ENCODE measurements at regions not wholly inside any gene's neighbourhood (a gene's known extent, or its start where the extent isn't known, plus 50 kb on each side); places are given as distances from the start of the nearest gene placed in this dataset.
"Not testable (repeated sequence)": the region's sequence is repeated elsewhere in the genome, so short reads cannot be mapped to it uniquely, and the experiment has no call there.

DNA sequence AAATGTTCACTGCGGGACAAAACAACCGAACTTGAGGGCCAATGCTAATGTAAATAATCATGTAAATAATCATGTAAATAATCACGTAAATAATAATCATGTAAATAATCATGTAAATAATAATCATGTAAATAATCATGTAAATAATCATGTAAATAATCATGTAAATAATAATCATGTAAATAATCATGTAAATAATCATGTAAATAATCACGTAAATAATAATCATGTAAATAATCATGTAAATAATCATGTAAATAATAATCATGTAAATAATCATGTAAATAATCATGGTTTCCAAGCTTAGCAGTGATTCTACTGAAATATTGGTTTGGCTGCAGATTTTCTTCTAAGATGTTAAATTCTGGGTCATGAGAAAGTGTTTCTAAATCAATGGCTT is 507.1 kb downstream of the ZNF516 start:
- H3K4me1 ChIP-seq (ENCODE audit: control insufficient read depth, insufficient read depth, low read length); H3K9me3 ChIP-seq (replicated peaks; ENCODE audit: control insufficient read depth, low read depth, low read length); H3K27ac ChIP-seq (ENCODE audit: low read length); H3K4me3 ChIP-seq (ENCODE audit: low read length); H3K36me3 ChIP-seq (ENCODE audit: control insufficient read depth, insufficient read depth, low read length); H3K27me3 ChIP-seq (ENCODE audit: control insufficient read depth, insufficient read depth, low read length); DNase-seq: not testable (repeated sequence)
- WGBS (ENCODE audit: insufficient coverage), result no CpG with 5 or more reads among the region's 4 CpGs

DNA sequence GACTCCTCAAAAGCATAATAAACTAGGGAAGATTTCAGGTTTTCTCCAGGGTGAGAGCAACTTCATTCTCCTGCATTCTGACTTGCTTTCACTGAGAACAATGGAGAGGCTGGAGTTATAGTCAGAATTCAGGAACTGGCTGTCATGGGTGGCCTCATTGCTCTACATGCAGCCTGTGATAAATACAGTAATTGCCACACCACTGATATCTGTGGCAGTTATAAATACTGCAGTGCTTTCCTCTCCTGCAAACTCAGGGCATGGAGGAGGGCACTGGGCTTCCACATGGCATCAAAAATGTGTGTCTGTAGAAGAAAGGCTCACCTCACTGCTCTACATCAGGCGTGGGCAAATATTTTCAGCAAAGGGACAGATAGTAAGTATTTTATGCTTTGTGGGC is 510.2 kb downstream of the ZNF516 start:
- DNase-seq, result no peak

DNA sequence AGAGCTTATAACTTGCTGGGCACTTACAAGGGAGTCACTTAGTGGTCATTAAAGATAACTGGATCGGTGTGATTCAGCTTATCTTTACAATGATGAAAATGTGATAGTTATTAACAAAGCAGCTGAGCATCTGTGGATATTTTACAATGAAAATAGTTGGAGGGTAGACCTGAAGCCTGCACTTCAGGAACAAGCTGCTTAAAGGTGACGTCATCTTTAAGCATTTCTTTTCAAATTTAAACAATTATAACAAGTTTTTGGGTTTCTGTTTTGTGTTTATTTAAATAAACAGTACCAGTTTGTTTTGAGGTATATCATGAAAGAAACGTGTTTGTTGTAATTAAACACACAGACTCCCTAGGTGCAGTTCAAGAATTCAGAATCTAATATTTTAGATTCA is 513.9 kb downstream of the ZNF516 start:
- no peak for DNase-seq
- H3K4me1 ChIP-seq (ENCODE audit: control insufficient read depth, insufficient read depth, low read length), result peaks cover 2% of the 10 kb centered on the region
- H3K27ac ChIP-seq (ENCODE audit: low read length), result no peak overlapping the region
- WGBS (ENCODE audit: insufficient coverage), result no CpG with 5 or more reads among the region's 3 CpGs
- no peaks in the 10 kb centered on the region for H3K27me3 ChIP-seq (ENCODE audit: control insufficient read depth, insufficient read depth, low read length)
- H3K36me3 ChIP-seq (ENCODE audit: control insufficient read depth, insufficient read depth, low read length), result no peaks in the 10 kb centered on the region
- H3K4me3 ChIP-seq (ENCODE audit: low read length), result no peak overlapping the region
- no peaks in the 10 kb centered on the region for H3K9me3 ChIP-seq (replicated peaks; ENCODE audit: control insufficient read depth, low read depth, low read length)

More for the DNA sequence above, 510.2 kb downstream of the ZNF516 start:
- Histone ChIP-seq H3K9me3 (replicated peaks; ENCODE audit: control insufficient read depth, low read depth, low read length) (no peaks in the 10 kb centered on the region), H3K4me3 (ENCODE audit: low read length) (no peak overlapping the region), H3K4me1 (ENCODE audit: control insufficient read depth, insufficient read depth, low read length) (no peaks in the 10 kb centered on the region), H3K27ac (ENCODE audit: low read length) (no peak overlapping the region), H3K27me3 (ENCODE audit: control insufficient read depth, insufficient read depth, low read length) (no peaks in the 10 kb centered on the region), H3K36me3 (ENCODE audit: control insufficient read depth, insufficient read depth, low read length) (no peaks in the 10 kb centered on the region)
- WGBS (ENCODE audit: insufficient coverage), result no CpG with 5 or more reads among the region's 1 CpG

DNA sequence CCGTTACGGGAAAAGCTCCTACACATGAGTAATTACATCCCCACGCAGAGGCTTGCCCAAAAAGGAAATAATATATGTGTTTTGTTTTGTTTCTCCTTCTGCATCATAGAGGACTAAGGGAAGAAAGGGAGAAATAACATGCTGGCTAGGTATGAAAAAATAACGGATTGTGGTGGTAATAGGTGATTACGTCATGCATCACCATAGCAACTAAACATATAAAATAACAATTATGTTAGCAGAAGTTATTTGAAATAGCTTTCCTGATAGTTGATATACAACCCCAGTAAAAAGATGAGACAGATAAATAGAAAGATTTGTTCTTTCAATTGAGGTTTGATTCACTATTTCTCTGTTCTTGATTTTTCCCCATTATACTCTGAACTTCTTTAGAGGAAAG is 518.0 kb downstream of the ZNF516 start:
- Histone ChIP-seq H3K36me3 (ENCODE audit: control insufficient read depth, insufficient read depth, low read length) (no peaks in the 10 kb centered on the region), H3K27ac (ENCODE audit: low read length) (no peak overlapping the region), H3K9me3 (replicated peaks; ENCODE audit: control insufficient read depth, low read depth, low read length) (no peaks in the 10 kb centered on the region), H3K4me3 (ENCODE audit: low read length) (no peak overlapping the region), H3K27me3 (ENCODE audit: control insufficient read depth, insufficient read depth, low read length) (no peaks in the 10 kb centered on the region), H3K4me1 (ENCODE audit: control insufficient read depth, insufficient read depth, low read length) (peaks cover 2% of the 10 kb centered on the region)
- DNase-seq, result peak; percentile 77
- no CpG with 5 or more reads among the region's 5 CpGs for WGBS (ENCODE audit: insufficient coverage)

DNA sequence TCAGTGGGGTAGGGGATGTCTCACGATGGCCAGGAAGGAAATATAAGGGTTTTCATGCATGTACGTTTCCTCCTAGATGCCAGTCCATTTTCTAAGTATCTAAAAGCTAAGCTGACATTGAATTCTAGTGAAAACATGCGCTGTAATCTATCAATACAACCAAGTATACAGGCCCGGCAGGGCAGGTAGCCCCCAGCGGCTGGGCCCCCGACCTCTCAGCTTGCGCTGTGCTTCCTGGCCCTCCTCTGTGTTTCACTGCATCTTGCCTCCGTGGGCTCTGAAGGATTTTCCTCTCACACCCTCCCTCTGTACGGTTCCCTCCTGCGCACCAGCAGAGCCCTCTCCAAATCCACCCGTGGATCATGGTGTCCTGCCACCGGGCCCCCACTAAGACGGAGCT is 524.8 kb downstream of the ZNF516 start:
- H3K36me3 ChIP-seq (ENCODE audit: control insufficient read depth, insufficient read depth, low read length), result no peaks in the 10 kb centered on the region
- no peaks in the 10 kb centered on the region for H3K9me3 ChIP-seq (replicated peaks; ENCODE audit: control insufficient read depth, low read depth, low read length)
- H3K27ac ChIP-seq (ENCODE audit: low read length), result no peak overlapping the region
- no peaks in the 10 kb centered on the region for H3K4me1 ChIP-seq (ENCODE audit: control insufficient read depth, insufficient read depth, low read length)
- DNase-seq, result no peak
- no peak overlapping the region for H3K4me3 ChIP-seq (ENCODE audit: low read length)
- WGBS (ENCODE audit: insufficient coverage), result 95% methylated on average over 11 of the region's 13 CpGs
- H3K27me3 ChIP-seq (ENCODE audit: control insufficient read depth, insufficient read depth, low read length), result no peaks in the 10 kb centered on the region

DNA sequence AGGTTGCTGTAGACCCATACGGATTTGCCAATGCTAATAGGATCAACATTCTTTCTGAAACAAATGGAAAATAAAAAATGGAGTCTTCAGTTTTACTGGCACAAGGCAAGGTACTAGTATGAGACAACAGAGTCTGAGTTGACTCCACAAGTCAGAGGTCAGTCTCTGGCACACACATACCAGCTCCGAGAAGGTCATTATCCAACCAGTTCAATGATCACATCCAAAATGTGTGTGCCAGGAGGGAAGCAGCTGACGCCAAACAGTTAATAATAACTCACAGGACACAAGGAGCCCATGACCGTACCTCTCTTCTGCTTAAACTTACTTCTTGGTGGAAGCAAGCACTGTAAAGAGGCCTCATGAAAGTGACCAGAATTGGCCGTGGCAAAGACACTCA is 528.6 kb downstream of the ZNF516 start:
- Histone ChIP-seq H3K36me3 (ENCODE audit: control insufficient read depth, insufficient read depth, low read length) (no peaks in the 10 kb centered on the region), H3K27ac (ENCODE audit: low read length) (no peak overlapping the region), H3K4me1 (ENCODE audit: control insufficient read depth, insufficient read depth, low read length) (no peaks in the 10 kb centered on the region), H3K4me3 (ENCODE audit: low read length) (no peak overlapping the region), H3K27me3 (ENCODE audit: control insufficient read depth, insufficient read depth, low read length) (no peaks in the 10 kb centered on the region), H3K9me3 (replicated peaks; ENCODE audit: control insufficient read depth, low read depth, low read length) (no peaks in the 10 kb centered on the region)
- DNase-seq, result peak; percentile 13
- WGBS (ENCODE audit: insufficient coverage), result no CpG with 5 or more reads among the region's 5 CpGs

DNA sequence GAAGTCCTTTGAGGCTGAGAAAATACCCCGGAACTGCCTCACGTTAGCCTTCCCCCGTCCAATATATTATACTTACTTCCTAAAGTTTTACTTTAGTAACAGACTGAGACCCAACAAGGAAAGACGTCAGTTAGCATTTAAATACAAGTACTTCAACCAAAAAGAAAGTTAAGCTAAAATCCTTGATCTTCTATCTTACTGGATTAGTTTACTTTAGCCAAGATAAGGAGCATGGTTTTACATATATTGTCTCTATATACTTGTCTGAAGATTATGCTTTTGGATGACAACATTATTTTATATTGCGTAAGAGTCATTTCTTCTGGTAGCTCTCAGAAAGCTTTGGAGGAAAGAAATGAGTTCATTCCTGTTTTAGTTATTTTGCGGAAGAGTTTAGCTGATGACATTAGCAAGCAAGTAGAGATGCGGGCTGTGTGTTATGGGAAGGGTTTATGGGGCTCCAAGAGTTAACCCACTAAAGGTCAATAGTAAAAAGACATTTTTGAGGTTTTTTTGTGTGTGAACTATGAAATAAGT is 532.9 kb downstream of the ZNF516 start:
- Histone ChIP-seq H3K4me1 (ENCODE audit: control insufficient read depth, insufficient read depth, low read length) (no peaks in the 10 kb centered on the region), H3K4me3 (ENCODE audit: low read length) (no peak overlapping the region), H3K36me3 (ENCODE audit: control insufficient read depth, insufficient read depth, low read length) (no peaks in the 10 kb centered on the region), H3K27ac (ENCODE audit: low read length) (no peak overlapping the region), H3K27me3 (ENCODE audit: control insufficient read depth, insufficient read depth, low read length) (no peaks in the 10 kb centered on the region), H3K9me3 (replicated peaks; ENCODE audit: control insufficient read depth, low read depth, low read length) (peaks cover 2% of the 10 kb centered on the region)
- no peak for DNase-seq
- 82% methylated on average over 2 of the region's 7 CpGs for WGBS (ENCODE audit: insufficient coverage)

- no CpG with 5 or more reads among the region's 4 CpGs for WGBS (ENCODE audit: insufficient coverage)
- not testable (repeated sequence) for H3K36me3 ChIP-seq (ENCODE audit: control insufficient read depth, insufficient read depth, low read length); H3K27me3 ChIP-seq (ENCODE audit: control insufficient read depth, insufficient read depth, low read length); DNase-seq; H3K27ac ChIP-seq (ENCODE audit: low read length); H3K4me1 ChIP-seq (ENCODE audit: control insufficient read depth, insufficient read depth, low read length); H3K9me3 ChIP-seq (replicated peaks; ENCODE audit: control insufficient read depth, low read depth, low read length); H3K4me3 ChIP-seq (ENCODE audit: low read length)
Measured at GRCh38 chr18:75960356-75960755, 532.9 kb upstream of the SMIM21 start.

DNA sequence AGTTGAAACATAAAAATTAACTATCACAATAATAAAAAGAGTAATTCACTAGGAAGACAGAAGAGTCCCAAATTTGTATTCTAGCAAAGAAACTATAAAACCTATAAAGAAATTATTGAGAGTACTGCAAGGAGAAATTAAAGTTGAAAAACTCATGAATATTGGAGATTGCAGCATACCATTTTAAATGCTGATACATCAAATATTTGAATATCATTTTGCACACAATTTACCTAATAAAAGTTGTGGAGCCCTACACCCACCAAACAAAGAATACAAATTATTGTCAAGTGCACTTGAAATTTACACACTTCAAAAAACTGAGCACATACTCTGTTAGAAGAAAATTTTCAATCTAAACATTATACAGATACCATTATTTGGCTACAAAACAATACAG is 531.6 kb upstream of the SMIM21 start:
- no peak for DNase-seq
- H3K9me3 ChIP-seq (replicated peaks; ENCODE audit: control insufficient read depth, low read depth, low read length), result peaks cover 2% of the 10 kb centered on the region

DNA sequence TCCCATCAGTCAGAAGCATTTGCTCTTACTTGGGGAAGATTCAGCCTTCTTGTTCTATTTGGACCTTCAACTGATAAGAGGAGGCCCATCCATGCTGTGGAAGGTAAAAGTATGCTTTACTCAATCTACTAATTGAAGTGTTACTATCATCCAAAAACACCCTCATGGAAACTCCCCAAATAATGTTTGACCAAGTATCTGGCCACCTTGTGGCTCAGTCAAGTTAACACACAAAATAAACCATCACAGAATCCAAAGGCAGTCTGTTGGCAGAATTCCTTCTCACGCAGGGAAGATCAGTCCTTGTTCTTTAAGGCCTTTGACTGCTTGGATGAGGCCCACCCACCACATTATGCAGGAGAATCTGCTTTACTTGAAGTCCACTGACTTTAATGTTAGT is 531.2 kb upstream of the SMIM21 start:
- 86% methylated on average over 1 of the region's 1 CpG for WGBS (ENCODE audit: insufficient coverage)
- Histone ChIP-seq H3K4me1 (ENCODE audit: control insufficient read depth, insufficient read depth, low read length) (no peaks in the 10 kb centered on the region), H3K4me3 (ENCODE audit: low read length) (no peak overlapping the region), H3K27me3 (ENCODE audit: control insufficient read depth, insufficient read depth, low read length) (no peaks in the 10 kb centered on the region), H3K27ac (ENCODE audit: low read length) (no peak overlapping the region), H3K36me3 (ENCODE audit: control insufficient read depth, insufficient read depth, low read length) (no peaks in the 10 kb centered on the region), H3K9me3 (replicated peaks; ENCODE audit: control insufficient read depth, low read depth, low read length) (peaks cover 2% of the 10 kb centered on the region)
- DNase-seq, result no peak

More for the DNA sequence above, 531.6 kb upstream of the SMIM21 start:
- Histone ChIP-seq H3K27me3 (ENCODE audit: control insufficient read depth, insufficient read depth, low read length) (no peaks in the 10 kb centered on the region), H3K4me1 (ENCODE audit: control insufficient read depth, insufficient read depth, low read length) (no peaks in the 10 kb centered on the region), H3K4me3 (ENCODE audit: low read length) (no peak overlapping the region), H3K36me3 (ENCODE audit: control insufficient read depth, insufficient read depth, low read length) (no peaks in the 10 kb centered on the region), H3K27ac (ENCODE audit: low read length) (no peak overlapping the region)

- no peaks in the 10 kb centered on the region for H3K36me3 ChIP-seq (ENCODE audit: control insufficient read depth, insufficient read depth, low read length)
Measured at GRCh38 chr18:75945265-75945933, 517.9 kb upstream of the SMIM21 start.

More at GRCh38 chr18:75945265-75945933, 517.9 kb upstream of the SMIM21 start:
- H3K27ac ChIP-seq (ENCODE audit: low read length), result no peak overlapping the region
- peaks cover 12% of the 10 kb centered on the region for H3K9me3 ChIP-seq (replicated peaks; ENCODE audit: control insufficient read depth, low read depth, low read length)
- H3K4me1 ChIP-seq (ENCODE audit: control insufficient read depth, insufficient read depth, low read length), result no peaks in the 10 kb centered on the region
- no peak overlapping the region for H3K4me3 ChIP-seq (ENCODE audit: low read length)
- no peak for DNase-seq
- no peaks in the 10 kb centered on the region for H3K27me3 ChIP-seq (ENCODE audit: control insufficient read depth, insufficient read depth, low read length)
- WGBS (ENCODE audit: insufficient coverage), result 80% methylated on average over 1 of the region's 5 CpGs
